ENCODE measurements at regions not wholly inside any gene's neighbourhood (a gene's known extent, or its start where the extent isn't known, plus 50 kb on each side); places are given as distances from the start of the nearest gene placed in this dataset.

DNA sequence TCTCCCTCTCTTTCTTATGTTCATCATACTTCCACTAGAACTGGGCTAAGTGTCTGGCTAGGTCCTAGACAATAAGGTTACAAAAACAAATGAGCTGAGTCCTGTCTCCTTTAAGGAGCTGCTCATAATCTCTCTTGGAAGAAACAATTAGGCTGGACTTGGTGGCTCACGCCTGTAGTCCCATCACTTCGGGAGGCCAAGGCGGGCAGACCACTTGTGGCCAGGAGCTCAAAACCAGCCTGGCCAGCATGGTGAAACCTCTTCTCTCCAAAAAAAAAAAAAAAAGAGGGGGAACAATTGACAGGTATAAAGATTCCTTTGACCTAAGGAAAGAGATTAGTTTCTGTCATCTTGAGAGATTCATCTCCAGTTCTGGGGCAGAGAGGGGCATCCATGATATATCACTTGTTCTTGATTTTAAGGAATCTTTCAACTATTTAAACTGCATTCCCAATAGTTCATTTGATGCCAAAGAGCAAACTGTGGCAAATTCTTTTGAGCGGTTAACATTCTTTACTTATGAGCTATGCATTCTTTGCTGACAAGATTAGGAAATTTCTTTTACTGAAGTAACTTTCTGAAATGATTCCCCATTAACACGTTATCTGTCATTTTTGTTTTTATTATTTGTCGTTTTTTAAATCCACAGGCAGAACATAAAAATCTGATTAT lies 125.5 kb downstream of the C11orf87 start:
- intact Hi-C loops (cut with micrococcal nuclease): no loop called here
- no peak for ATAC-seq
- DNase-seq: no peak

DNA sequence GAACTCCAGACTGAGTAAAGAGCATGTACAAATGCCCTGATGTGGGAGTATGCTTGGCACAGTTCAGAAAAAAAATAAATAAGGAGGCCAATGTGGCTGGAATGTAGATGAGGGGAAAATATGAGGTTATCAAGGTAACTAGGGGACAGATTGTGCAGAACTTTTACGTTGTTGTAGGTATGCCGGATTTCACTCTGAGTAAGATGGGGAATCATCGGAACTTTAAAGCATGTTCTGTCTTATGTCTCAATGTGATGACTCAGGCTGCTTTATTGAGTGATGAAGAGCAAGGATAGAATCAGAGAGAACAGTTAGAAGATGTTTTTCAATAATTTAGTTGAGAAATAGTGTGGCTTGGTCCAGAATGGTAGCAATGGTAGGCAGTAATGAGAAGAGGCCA lies 130.4 kb downstream of the C11orf87 start:
- intact Hi-C loops (cut with micrococcal nuclease): no loop called here
- ATAC-seq (no peak), DNase-seq (no peak)

- intact Hi-C loops (cut with micrococcal nuclease): no loop called here
- ATAC-seq (no peak), DNase-seq (no peak)
These were observed 131.3 kb downstream of the C11orf87 start for GRCh38 chr11:109553284-109553683.

- no peak for ATAC-seq
- intact Hi-C loops (cut with micrococcal nuclease): no loop called here
These were observed 133.0 kb downstream of the C11orf87 start for GRCh38 chr11:109554951-109555350.

GRCh38 chr11:109564241-109564640 lies 142.3 kb downstream of the C11orf87 start:
- intact Hi-C loops (cut with micrococcal nuclease): no loop called here
- ATAC-seq (no peak), DNase-seq (no peak)

More at GRCh38 chr11:109554951-109555350, 133.0 kb downstream of the C11orf87 start:
- no peak for DNase-seq

DNA sequence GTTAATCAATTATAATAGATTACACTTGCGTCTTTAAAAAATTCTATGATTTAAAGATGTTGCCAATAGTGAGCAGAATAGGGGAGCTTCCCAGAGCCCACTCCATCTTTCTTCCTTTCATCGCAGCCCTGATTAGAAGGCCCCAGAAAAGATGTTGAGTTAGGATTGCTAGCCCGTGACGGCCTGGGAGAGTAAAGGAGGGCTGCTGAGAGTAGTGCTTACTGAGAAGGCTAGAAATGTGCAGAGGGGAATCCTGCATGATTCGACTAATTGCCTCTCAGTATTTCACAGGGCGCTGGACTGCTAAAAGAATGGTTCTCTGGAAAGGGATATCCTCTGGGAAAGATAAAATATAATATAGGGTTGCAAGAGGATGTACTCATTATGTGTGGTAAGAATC lies 160.5 kb downstream of the C11orf87 start:
- DNase-seq (no peak), ATAC-seq (no peak)
- intact Hi-C loops (cut with micrococcal nuclease): no loop called here

- ATAC-seq (no peak), DNase-seq (no peak)
- intact Hi-C loops (cut with micrococcal nuclease): no loop called here
These were observed 162.3 kb downstream of the C11orf87 start for GRCh38 chr11:109584001-109584972.

DNA sequence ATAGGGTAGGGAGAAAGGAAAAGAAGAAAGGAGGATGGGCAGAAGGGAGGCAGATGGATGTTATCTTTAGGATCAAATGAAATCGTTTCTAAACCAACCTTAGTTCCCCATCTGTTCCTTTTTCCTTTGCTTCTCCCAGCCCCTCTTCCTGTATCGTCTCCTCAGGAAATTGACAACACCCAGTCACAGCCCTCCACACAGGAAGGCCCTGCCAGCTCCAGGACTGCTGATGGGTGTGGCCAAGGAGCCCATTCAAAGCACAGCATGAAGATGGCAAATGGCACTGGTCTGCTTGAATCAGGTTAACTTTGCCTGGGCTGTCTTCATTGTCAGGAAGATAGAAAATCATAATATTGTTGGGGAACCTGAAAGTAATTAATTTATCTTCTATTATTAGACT lies 164.8 kb downstream of the C11orf87 start:
- DNase-seq (no peak), ATAC-seq (no peak)
- intact Hi-C loops (cut with micrococcal nuclease): no loop called here

DNA sequence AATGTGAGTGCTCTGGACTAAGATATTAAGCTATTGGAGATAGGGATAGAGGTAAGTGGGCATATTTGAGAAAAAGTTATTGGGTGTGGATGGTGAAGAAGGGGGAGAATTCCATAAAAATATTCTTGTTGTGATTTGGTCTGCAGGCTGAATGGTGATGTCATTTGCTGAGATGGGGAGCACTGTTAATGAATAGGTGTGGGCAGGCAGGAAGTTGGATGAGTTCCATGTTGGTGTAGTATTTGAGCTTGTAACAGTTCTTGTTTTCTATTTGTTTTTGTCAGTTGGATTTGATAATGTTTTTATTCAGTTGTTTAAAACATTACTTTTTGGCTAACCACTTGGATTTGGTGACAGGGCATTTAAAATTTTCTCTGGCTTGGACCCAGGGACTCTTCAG lies 168.8 kb downstream of the C11orf87 start:
- DNase-seq (no peak), ATAC-seq (no peak)
- intact Hi-C loops (cut with micrococcal nuclease): no loop called here

DNA sequence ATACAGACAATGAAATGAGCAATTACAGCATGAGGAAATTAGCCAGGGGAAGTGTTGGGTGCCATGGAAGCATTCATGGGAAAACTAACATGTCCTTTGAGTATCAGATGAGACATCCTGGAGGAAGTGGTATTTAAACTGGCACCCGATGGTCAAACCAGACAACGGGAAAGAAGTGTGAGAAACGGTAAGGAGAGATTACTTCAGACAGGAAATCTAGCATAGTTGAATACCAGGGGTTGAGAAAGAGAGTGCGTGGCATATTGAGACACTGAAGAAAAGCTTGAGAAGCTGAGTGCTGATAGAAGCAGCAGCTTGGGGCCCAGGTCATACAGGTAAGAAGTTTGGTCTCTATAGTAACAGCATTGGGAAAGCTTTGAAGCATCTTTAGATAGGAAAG lies 175.3 kb downstream of the C11orf87 start:
- DNase-seq (no peak), ATAC-seq (no peak)
- intact Hi-C loops (cut with micrococcal nuclease): no loop called here

DNA sequence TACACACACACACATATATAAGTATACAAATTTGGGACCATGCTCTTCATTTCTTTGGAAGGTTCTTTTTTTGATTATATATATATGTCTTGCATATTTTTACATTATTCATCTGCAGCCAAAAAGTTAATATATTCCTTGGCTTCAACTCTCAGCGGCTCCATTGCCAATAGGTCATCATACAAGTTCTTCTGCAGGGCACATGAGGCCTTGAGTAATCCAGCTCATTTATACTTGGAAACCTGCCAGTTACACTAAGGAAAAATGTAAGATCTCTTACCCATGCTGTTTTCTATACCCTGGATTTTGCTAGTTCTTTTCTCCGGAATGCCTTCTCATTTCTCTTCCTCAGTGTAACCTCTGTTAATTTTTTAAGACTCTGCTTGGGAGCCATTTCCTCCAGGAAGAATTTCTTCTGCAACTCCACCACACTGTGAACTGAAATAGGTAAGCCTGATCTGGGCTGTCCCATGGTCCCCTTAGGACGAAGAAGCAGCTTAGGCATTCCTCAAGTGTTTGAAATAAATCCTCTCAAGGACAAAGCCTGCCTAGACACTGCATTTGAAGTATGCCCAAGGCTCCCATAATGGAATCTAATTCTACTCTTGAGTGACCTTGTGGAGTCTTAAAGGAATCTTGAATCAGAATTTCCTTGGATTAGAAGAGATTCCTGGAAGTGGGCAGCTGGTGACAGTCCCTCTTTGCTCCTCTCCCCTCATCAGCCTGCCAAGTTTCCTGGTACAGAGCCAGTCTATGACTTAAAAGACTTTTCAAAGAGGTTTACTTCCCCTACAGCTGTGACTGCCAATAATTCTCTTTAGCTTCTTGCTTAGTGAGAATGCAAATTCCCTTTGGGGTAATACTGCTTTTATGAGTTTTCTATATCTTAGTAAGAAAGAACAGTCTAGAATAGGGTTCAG lies 182.8 kb downstream of the C11orf87 start:
- ATAC-seq (no peak), DNase-seq (no peak)
- intact Hi-C loops (cut with micrococcal nuclease): no loop called here

- intact Hi-C loops (cut with micrococcal nuclease): no loop called here
- no peak for ATAC-seq
- DNase-seq: no peak
These were observed 184.3 kb downstream of the C11orf87 start for GRCh38 chr11:109606256-109606655.

GRCh38 chr11:109609454-109610185 lies 187.6 kb downstream of the C11orf87 start:
- intact Hi-C loops (cut with micrococcal nuclease): no loop called here
- no peak for ATAC-seq
- no peak for DNase-seq

GRCh38 chr11:109612496-109612895 lies 190.5 kb downstream of the C11orf87 start:
- ATAC-seq (peak; percentile 32), DNase-seq (no peak)
- intact Hi-C loops (cut with micrococcal nuclease): no loop called here

DNA sequence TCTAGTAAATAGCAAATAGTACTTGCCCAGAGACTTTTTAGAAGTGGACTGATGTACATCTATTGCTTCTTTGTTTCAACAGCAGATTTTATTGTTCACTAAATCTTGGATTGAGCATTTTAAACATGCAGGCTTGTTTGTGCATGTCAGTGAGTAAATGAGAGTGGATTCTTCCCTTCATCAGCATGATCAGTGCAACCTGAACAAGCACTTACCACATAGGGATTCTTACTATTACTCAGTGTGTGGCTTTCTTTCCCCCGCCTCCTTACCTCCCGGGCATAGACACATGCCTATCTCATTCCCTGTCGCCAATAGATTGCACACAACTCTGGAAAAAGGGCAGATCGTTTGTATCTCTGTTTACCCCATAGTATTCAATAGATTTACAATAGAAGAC lies 197.5 kb downstream of the C11orf87 start:
- intact Hi-C loops (cut with micrococcal nuclease): no loop called here
- ATAC-seq: no peak
- no peak for DNase-seq

DNA sequence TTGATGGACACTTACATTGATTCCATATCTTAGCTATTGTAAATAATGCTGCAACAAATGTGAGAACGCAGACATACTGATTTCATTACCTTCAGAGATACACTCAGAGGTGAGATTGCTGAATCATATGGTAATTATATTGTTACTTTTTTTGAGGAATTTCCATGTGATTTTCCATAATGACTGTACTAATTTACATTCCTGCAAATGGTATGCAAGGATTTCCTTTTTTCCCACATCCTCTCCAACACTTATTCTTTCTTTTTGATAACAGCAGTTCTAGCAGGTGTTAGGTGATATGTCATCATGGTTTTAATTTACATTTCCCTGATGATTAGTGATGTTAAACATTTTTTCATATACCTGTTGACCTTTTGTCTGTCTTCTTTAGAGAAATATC lies 207.7 kb downstream of the C11orf87 start:
- no peak for ATAC-seq
- intact Hi-C loops (cut with micrococcal nuclease): no loop called here

DNA sequence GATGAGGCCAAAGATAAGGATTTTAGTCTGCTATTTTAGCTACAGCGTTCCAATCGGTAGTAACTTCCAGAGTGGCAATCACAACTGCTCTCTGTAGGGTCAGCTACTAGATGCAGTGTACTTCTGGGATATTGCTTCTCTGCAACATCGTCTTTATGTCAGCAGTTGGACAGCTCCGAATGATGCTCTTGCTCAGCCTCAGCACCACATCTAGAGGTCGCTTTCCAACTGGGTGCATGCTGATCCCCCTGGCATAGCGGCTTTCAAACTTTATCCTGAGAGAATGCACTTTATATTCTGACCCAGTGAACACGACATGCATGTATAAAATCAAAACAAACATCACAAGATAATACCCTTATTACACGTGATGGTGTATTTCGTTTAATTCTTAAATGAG lies 219.6 kb downstream of the C11orf87 start:
- DNase-seq: no peak
- no peak for ATAC-seq
- intact Hi-C loops (cut with micrococcal nuclease): no loop called here

More for the DNA sequence above, 207.7 kb downstream of the C11orf87 start:
- DNase-seq: no peak

DNA sequence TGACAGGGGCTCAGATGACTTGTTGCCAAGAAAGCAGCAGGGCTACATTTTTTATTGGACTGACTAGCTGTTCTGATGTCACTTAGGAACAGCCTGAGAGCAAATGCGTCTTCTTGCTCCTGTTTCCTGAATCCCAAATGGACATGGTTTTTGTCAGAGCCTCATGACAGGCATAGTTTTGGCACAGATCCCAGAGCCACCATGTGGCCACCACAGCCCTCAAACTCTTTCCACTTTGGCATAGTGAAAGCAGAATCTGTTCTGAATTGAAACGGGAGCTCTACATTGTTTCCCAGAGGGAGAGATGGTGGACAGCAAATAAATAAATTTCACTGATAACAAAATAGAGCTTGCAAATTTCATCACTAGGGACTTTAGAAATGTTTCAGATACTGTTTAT lies 222.2 kb downstream of the C11orf87 start:
- DNase-seq (peak; percentile 35), ATAC-seq (peak; percentile 97)
- intact Hi-C loops (cut with micrococcal nuclease): no loop called here

DNA sequence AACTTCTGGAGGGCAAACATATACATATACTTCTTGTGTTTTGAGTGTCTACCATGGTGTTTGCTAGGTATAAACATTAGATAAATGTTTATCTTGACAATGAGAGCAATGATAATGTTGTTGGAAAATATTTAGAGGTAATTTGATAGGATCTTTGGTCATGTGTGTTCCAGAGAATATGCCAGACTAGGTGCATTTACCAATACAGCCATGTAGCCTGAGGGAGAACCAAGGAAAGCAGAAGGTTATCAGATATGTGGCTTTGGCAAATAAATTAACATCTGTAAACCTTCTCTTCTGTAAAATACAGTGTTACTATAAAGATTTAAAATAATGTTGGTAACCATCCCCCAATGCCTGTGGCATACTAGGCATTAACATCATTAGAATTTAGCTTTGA lies 226.8 kb downstream of the C11orf87 start:
- no peak for DNase-seq
- intact Hi-C loops (cut with micrococcal nuclease): no loop called here
- no peak for ATAC-seq

Data from left ventricle myocardium superior (tissue), 1 donor.